ENCODE measurements at regions not wholly inside any gene's neighbourhood (a gene's known extent, or its start where the extent isn't known, plus 50 kb on each side); places are given as distances from the start of the nearest gene placed in this dataset.
"Not testable (repeated sequence)": the region's sequence is repeated elsewhere in the genome, so short reads cannot be mapped to it uniquely, and the experiment has no call there.

DNA sequence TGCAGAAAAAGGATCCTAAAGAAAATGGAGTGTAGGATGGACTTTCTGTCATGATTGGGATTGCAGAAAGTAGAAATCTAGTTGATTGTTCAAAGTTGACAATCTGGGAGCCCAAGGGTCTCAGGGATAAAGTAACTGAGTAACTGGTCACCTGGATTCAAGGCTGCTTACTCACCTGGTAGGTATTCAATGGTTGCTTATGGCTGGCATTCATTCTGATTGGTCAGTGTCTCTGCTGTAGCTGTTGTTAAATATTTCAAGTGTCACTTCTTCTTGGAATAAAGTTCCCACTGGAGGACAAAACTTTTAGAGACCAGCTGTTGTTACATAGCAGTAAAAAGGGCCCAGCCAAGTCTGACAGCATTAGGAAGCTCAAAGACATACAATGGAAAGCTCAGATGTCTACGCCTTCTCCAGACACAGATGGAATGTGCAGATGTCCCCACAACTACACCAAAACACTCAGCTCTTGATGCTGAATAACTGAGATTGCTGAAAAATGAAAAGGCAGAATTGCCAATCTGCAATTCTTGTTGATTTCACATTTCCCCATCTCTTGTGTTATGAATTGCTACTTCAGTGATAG is 106.9 kb downstream of the ZNF467 start:
- TF ChIP-seq, protein P1, sequence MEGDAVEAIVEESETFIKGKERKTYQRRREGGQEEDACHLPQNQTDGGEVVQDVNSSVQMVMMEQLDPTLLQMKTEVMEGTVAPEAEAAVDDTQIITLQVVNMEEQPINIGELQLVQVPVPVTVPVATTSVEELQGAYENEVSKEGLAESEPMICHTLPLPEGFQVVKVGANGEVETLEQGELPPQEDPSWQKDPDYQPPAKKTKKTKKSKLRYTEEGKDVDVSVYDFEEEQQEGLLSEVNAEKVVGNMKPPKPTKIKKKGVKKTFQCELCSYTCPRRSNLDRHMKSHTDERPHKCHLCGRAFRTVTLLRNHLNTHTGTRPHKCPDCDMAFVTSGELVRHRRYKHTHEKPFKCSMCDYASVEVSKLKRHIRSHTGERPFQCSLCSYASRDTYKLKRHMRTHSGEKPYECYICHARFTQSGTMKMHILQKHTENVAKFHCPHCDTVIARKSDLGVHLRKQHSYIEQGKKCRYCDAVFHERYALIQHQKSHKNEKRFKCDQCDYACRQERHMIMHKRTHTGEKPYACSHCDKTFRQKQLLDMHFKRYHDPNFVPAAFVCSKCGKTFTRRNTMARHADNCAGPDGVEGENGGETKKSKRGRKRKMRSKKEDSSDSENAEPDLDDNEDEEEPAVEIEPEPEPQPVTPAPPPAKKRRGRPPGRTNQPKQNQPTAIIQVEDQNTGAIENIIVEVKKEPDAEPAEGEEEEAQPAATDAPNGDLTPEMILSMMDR (IDR thresholded peaks at IDR 0.05; ENCODE audit: unreplicated experiment in 3 of 3) = no peak
- Mint-ChIP-seq H3K9me3 (no peaks in the 10 kb centered on the region), H3K4me1 (peaks cover 47% of the 10 kb centered on the region), H3K27me3 (ENCODE audit: low read depth) (peaks cover 20% of the 10 kb centered on the region), H3K27ac (peak overlapping the region; percentile 73 to 90 (median 76)), H3K36me3 (ENCODE audit: low read depth) (no peaks in the 10 kb centered on the region), H3K4me3 (peak overlapping the region in 1 of 3 experiments; percentile 52)

DNA sequence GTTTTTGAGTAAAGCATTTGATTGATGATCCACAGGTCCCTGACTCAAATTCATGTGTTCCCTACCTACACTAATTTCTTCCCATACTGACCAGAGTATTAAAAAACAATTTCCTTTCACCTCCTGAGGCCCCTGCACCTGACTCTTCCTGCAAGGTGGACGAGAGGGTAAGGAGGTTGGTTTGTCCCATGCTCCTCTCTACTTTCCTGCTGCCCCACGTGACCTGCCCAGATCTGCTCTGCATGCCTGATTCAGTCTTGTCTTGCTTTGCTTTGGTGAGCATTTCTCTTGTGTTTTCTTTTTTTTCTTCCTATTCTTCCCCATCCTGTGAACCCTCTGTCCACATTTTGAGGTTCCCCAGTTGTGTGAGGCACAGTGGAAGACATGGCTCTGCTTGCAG is 107.8 kb downstream of the ZNF467 start:
- Mint-ChIP-seq H3K27me3 (ENCODE audit: low read depth) (peaks cover 24% of the 10 kb centered on the region), H3K4me1 (peaks cover 42% of the 10 kb centered on the region)
- not testable (repeated sequence) for H3K4me3 Mint-ChIP-seq; H3K27ac Mint-ChIP-seq; H3K9me3 Mint-ChIP-seq; H3K36me3 Mint-ChIP-seq (ENCODE audit: low read depth)

DNA sequence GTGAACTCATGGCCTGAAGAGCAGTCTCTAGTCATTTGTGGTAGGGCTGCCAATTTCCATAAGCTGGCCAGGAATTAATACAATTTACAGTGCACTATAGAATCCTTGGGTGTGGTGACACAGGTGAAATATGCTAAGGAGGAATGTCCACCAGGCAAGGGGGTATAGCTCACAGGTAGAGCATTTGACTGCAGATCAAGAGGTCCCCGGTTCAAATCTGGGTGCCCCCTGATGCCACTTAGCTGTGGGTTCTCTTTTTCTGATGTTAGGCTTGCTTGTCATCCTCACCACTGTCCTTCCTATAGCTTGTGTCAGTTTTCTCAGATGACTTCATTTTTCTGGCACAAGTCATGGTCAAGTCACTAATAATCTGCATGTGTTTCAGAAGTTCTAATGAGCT is 108.7 kb downstream of the ZNF467 start:
- H3K4me3 Mint-ChIP-seq = no peak overlapping the region

DNA sequence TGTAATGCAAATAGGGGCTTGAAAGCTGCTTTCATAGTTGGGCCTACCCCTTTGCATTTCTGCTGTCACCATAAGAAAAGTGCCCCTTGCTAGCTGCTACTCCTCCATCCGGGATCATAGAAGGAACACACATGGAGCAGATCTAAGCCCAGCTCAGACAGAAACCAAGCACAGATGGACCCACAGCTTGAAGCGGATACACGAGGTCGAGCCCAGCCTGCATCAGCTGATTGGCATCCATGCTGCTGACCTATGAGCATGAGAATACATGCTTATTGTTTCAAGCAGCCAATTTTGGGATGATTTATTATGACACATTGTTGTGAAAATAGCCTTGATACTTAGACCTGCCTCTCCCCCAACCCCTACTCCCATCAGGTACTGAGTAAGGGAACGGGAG is 109.2 kb downstream of the ZNF467 start:
- no peaks in the 10 kb centered on the region for H3K36me3 Mint-ChIP-seq (ENCODE audit: low read depth)
- peaks cover 17% of the 10 kb centered on the region for H3K27me3 Mint-ChIP-seq (ENCODE audit: low read depth)
- peaks cover 30% of the 10 kb centered on the region for H3K4me1 Mint-ChIP-seq
- peaks cover 8% of the 10 kb centered on the region for H3K9me3 Mint-ChIP-seq
- no peak overlapping the region for H3K4me3 Mint-ChIP-seq
- TF ChIP-seq, protein P1 (IDR thresholded peaks at IDR 0.05; ENCODE audit: unreplicated experiment in 3 of 3) = no peak
- H3K27ac Mint-ChIP-seq = no peak overlapping the region

More for the DNA sequence above, 108.7 kb downstream of the ZNF467 start:
- Mint-ChIP-seq H3K27ac (no peak overlapping the region), H3K36me3 (ENCODE audit: low read depth) (no peaks in the 10 kb centered on the region), H3K27me3 (ENCODE audit: low read depth) (peaks cover 20% of the 10 kb centered on the region), H3K9me3 (peaks cover 6% of the 10 kb centered on the region), H3K4me1 (peaks cover 33% of the 10 kb centered on the region)
- TF ChIP-seq, protein P1 (IDR thresholded peaks at IDR 0.05; ENCODE audit: unreplicated experiment in 3 of 3) = no peak

DNA sequence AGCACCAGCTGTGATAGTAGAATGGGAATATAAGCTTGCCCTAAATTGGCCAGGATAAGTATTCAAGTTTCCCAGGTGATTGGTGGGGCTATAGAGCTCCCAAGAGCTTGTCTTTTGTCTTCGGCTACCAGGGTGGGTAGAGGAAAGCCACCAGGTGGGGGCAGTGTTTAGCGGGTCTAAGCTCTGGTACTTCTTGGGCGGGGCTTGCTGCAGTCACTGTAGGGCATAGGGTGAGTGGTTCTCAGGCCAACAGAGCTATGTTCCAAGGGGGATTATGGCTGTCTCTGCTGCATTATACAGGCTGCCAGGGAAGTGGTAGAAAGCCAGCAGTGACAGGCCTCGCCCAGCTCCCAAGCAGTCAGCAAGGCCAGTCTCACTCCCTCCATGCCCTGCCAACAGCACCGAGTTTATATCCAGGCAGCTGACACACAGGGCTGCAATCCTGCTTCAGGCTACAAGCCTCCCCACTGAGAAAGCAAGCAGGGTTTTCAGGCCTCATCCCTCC is 110.7 kb downstream of the ZNF467 start:
- TF ChIP-seq, protein P1 (IDR thresholded peaks at IDR 0.05; ENCODE audit: unreplicated experiment in 3 of 3) = peak; percentile 39 to 60 (median 52)
- Mint-ChIP-seq H3K36me3 (ENCODE audit: low read depth) (no peaks in the 10 kb centered on the region), H3K27ac (no peak overlapping the region), H3K4me1 (peaks cover 29% of the 10 kb centered on the region), H3K27me3 (ENCODE audit: low read depth) (peaks cover 15% of the 10 kb centered on the region), H3K4me3 (no peak overlapping the region), H3K9me3 (peaks cover 11% of the 10 kb centered on the region)

DNA sequence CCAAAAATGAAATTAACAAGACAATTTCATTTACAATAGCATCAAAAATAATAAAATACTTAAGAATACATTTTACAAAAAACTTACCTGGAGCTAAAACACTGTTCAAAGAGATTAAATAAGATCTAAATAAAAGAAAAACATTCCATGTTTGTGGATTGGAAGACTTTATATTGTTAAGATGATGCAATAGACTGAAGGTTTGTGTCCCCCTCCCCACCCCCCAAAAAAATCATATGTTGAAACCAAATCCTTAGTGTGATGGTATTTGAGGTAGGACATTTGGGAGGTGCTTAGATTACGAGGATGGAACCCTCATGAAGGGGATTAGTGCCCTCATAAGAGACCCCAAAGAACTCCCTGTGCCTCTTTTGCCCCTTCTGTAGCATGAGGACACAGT is 117.6 kb downstream of the ZNF467 start:
- Mint-ChIP-seq H3K4me3 (no peak overlapping the region), H3K27me3 (ENCODE audit: low read depth) (no peaks in the 10 kb centered on the region), H3K27ac (no peak overlapping the region), H3K36me3 (ENCODE audit: low read depth) (no peaks in the 10 kb centered on the region), H3K9me3 (peaks cover 41% of the 10 kb centered on the region), H3K4me1 (no peaks in the 10 kb centered on the region)
- TF ChIP-seq, protein P1 (IDR thresholded peaks at IDR 0.05; ENCODE audit: unreplicated experiment in 3 of 3) = no peak
